ENCODE measurements at regions not wholly inside any gene's neighbourhood (a gene's known extent, or its start where the extent isn't known, plus 50 kb on each side); places are given as distances from the start of the nearest gene placed in this dataset.

DNA sequence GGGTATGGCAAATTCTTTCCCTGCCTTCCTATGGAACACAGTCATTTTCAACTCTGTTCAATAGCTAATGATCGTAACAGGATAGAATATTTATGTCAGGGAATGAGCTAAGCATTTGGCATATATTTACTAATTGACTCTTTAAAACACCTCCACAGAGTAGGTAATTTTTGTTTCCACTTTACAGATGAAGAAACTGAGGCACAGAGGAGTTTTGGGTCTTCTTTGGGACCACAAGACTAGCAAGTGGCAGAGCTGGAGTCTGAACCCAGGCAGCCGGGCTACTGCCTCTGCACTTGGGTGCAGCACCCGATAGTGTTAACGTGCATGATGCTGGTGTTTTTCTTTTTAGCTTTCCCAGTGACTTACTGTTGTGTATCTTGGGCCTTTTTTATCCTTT, 384.0 kb downstream of the SFMBT2 start:
- Histone ChIP-seq H3K4me1 (no peaks in the 10 kb centered on the region), H3K36me3 (no peaks in the 10 kb centered on the region), H3K27me3 (no peaks in the 10 kb centered on the region), H3K9me3 (no peaks in the 10 kb centered on the region), H3K4me3 (no peak overlapping the region), H3K27ac (no peak overlapping the region)
- WGBS, 2 donors: 89 to 92% methylated on average over 4 of the region's 4 CpGs
- TF ChIP-seq, protein P1, sequence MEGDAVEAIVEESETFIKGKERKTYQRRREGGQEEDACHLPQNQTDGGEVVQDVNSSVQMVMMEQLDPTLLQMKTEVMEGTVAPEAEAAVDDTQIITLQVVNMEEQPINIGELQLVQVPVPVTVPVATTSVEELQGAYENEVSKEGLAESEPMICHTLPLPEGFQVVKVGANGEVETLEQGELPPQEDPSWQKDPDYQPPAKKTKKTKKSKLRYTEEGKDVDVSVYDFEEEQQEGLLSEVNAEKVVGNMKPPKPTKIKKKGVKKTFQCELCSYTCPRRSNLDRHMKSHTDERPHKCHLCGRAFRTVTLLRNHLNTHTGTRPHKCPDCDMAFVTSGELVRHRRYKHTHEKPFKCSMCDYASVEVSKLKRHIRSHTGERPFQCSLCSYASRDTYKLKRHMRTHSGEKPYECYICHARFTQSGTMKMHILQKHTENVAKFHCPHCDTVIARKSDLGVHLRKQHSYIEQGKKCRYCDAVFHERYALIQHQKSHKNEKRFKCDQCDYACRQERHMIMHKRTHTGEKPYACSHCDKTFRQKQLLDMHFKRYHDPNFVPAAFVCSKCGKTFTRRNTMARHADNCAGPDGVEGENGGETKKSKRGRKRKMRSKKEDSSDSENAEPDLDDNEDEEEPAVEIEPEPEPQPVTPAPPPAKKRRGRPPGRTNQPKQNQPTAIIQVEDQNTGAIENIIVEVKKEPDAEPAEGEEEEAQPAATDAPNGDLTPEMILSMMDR (IDR thresholded peaks at IDR 0.05): no peak
- no peak for TF ChIP-seq POLR2A (IDR thresholded peaks at IDR 0.05)
- DNase-seq: no peak
- intact Hi-C loops (cut with DNase I): no loop called here

GRCh38 chr10:7025296-7025695, 385.5 kb downstream of the SFMBT2 start:
- intact Hi-C loops (cut with DNase I): no loop called here
- Histone ChIP-seq H3K4me1 (no peaks in the 10 kb centered on the region), H3K27ac (no peak overlapping the region), H3K9me3 (no peaks in the 10 kb centered on the region), H3K36me3 (no peaks in the 10 kb centered on the region), H3K4me3 (no peak overlapping the region), H3K27me3 (no peaks in the 10 kb centered on the region)
- TF ChIP-seq, protein P1 (IDR thresholded peaks at IDR 0.05): no peak
- no peak for TF ChIP-seq POLR2A (IDR thresholded peaks at IDR 0.05)
- WGBS, 2 donors: 96 to 97% methylated on average over 2 of the region's 2 CpGs
- DNase-seq: no peak

DNA sequence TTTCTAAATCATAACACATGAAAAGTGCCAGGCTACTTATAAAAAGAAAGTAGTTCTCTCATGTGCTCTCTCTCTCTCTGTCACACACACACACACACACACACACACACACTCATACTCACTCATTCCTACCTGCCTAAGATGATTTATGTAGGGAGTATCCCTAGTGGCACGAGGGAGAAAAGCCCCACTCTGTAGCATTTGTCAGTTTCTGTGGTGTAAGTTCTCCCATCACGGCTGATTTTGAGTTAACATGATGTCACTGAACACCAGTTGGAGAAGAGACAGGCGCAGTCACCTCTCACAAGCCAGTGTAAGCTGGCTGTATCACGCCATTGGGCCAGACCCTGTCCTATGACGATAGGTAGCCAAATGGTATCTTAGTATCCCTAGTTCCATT, 395.4 kb downstream of the SFMBT2 start:
- Histone ChIP-seq H3K4me1 (no peaks in the 10 kb centered on the region), H3K4me3 (no peak overlapping the region), H3K27ac (no peak overlapping the region), H3K9me3 (no peaks in the 10 kb centered on the region), H3K27me3 (no peaks in the 10 kb centered on the region), H3K36me3 (no peaks in the 10 kb centered on the region)
- intact Hi-C loops (cut with DNase I): no loop called here
- TF ChIP-seq, protein P1 (IDR thresholded peaks at IDR 0.05): no peak
- no peak for TF ChIP-seq POLR2A (IDR thresholded peaks at IDR 0.05)
- no peak for DNase-seq
- WGBS, 2 donors: 56 to 72% methylated on average over 5 of the region's 5 CpGs

GRCh38 chr10:7014721-7015120, 396.1 kb downstream of the SFMBT2 start:
- whole genome bisulfite sequencing, 2 donors: 53 to 63% methylated on average over 4 of the region's 4 CpGs
- Histone ChIP-seq H3K9me3 (no peaks in the 10 kb centered on the region), H3K4me3 (no peak overlapping the region), H3K27ac (no peak overlapping the region), H3K4me1 (no peaks in the 10 kb centered on the region), H3K27me3 (no peaks in the 10 kb centered on the region), H3K36me3 (no peaks in the 10 kb centered on the region)
- TF ChIP-seq, protein P1 (IDR thresholded peaks at IDR 0.05): no peak
- TF ChIP-seq POLR2A (IDR thresholded peaks at IDR 0.05): no peak
- no peak for DNase-seq
- intact Hi-C loops (cut with DNase I): no loop called here

DNA sequence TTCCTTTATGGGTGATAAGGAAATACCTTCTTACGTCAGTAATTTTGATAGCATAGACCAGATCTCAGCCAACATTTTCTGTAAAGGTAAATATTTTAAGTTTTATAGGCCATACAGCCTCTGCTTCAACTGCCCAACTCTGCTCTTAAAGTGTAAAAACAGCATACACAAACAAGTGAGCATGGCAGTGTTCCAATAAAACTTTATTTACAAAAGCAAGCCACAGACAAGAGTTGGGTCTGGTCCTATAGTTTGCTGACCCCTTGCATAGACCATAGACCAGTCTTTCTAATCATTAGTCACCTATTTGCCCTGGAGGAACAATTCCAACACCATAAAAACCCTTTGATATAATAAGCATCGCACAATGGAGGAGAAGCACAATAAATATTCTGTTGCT, 398.8 kb downstream of the SFMBT2 start:
- Histone ChIP-seq H3K9me3 (no peaks in the 10 kb centered on the region), H3K4me3 (no peak overlapping the region), H3K36me3 (no peaks in the 10 kb centered on the region), H3K4me1 (no peaks in the 10 kb centered on the region), H3K27me3 (no peaks in the 10 kb centered on the region), H3K27ac (no peak overlapping the region)
- TF ChIP-seq, protein P1 (IDR thresholded peaks at IDR 0.05): no peak
- no peak for TF ChIP-seq POLR2A (IDR thresholded peaks at IDR 0.05)
- intact Hi-C loops (cut with DNase I): no loop called here
- whole genome bisulfite sequencing, 2 donors: 77 to 83% methylated on average over 2 of the region's 2 CpGs
- DNase-seq: no peak

Measured in esophagus squamous epithelium (tissue), 5 donors.